Smooth muscle cell (in vitro differentiated cells): ENCODE measurements at regions not wholly inside any gene's neighbourhood (a gene's known extent, or its start where the extent isn't known, plus 50 kb on each side); places are given as distances from the start of the nearest gene placed in this dataset.

Experiments used
- DNase-seq: peaks from one replicate; lab custom pipeline; 2025; ENCODE audit not compliant: unreplicated experiment; lab: John Stamatoyannopoulos, UW
- H2AFZ ChIP-seq: fragments of 200-600 bp; sonication (generic); 2 replicates; pipeline ENCODE4 v1.6.0; 2016; ENCODE audit warnings: antibody characterized with exemption, low read depth, mild to moderate bottlenecking
- H3F3A ChIP-seq: fragments of 200-600 bp; sonication (generic); 2 replicates; pipeline ENCODE4 v1.6.0; 2017; ENCODE audit warnings: antibody characterized with exemption, low read depth
- H3K27ac ChIP-seq: fragments of 200-600 bp; sonication (generic); 2 replicates; pipeline ENCODE4 v1.5.1; 2016; ENCODE audit warnings: low read depth, mild to moderate bottlenecking
- H3K27me3 ChIP-seq: fragments of 200-600 bp; sonication (generic); 2 replicates; pipeline ENCODE4 v1.6.1; 2016; ENCODE audit warnings: low read depth, mild to moderate bottlenecking
- H3K36me3 ChIP-seq: fragments of 200-600 bp; sonication (generic); 2 replicates; pipeline ENCODE4 v1.5.1; 2016; ENCODE audit warnings: low read depth
- H3K4me1 ChIP-seq: fragments of 200-600 bp; sonication (generic); 2 replicates; pipeline ENCODE4 v1.5.1; 2016; ENCODE audit warnings: low read depth
- H3K4me2 ChIP-seq: fragments of 200-600 bp; sonication (generic); 2 replicates; pipeline ENCODE4 v1.6.0; 2016; ENCODE audit warnings: mild to moderate bottlenecking
- H3K4me3 ChIP-seq: fragments of 200-600 bp; sonication (generic); 2 replicates; pipeline ENCODE4 v1.5.1; 2016; ENCODE audit warnings: mild to moderate bottlenecking
- H3K79me2 ChIP-seq: fragments of 200-600 bp; sonication (generic); 2 replicates; pipeline ENCODE4 v1.6.0; 2016; ENCODE audit warnings: low read depth, mild to moderate bottlenecking
- H3K9ac ChIP-seq: fragments of 200-600 bp; sonication (generic); 2 replicates; pipeline ENCODE4 v1.6.0; 2016; ENCODE audit warnings: low read depth
- H3K9me3 ChIP-seq: fragments of 200-600 bp; sonication (generic); replicated peaks from 2 replicates; pipeline ENCODE4 v1.5.1; 2016; ENCODE audit warnings: low read depth
- H4K20me1 ChIP-seq: fragments of 200-600 bp; sonication (generic); 2 replicates; pipeline ENCODE4 v1.6.0; 2016; ENCODE audit warnings: low read depth
- CTCF ChIP-seq: fragments of 200-600 bp; sonication (generic); IDR thresholded peaks from 2 replicates; pipeline ENCODE4 v1.5.1; 2017; ENCODE audit warnings: borderline replicate concordance, mild to moderate bottlenecking, antibody characterized with exemption; ENCODE audit not compliant: insufficient read depth, poor library complexity, severe bottlenecking
- WGBS: methylation state at CpG from one replicate; pipeline ENCODE4 v1.1.7; 2016; ENCODE audit warnings: low lambda C conversion rate; 5-methylcytosine and 5-hydroxymethylcytosine counted together

- no peak overlapping the region for H2AFZ ChIP-seq
- H3K9ac ChIP-seq, result no peak overlapping the region
- H3K36me3 ChIP-seq, result no peaks in the 10 kb centered on the region
- no peak overlapping the region for H3K4me3 ChIP-seq
- H3K4me1 ChIP-seq, result no peaks in the 10 kb centered on the region
- H3K79me2 ChIP-seq, result no peaks in the 10 kb centered on the region
- H3F3A ChIP-seq, result no peaks in the 10 kb centered on the region
- TF ChIP-seq CTCF, result no peak
- H3K27ac ChIP-seq, result no peak overlapping the region
- no peak overlapping the region for H3K4me2 ChIP-seq
- DNase-seq, result no peak
- no peaks in the 10 kb centered on the region for H4K20me1 ChIP-seq
- H3K9me3 ChIP-seq, result no peaks in the 10 kb centered on the region
- no peaks in the 10 kb centered on the region for H3K27me3 ChIP-seq
- 94% methylated on average over 6 of the region's 6 CpGs for WGBS
Measured at GRCh38 chr20:62560162-62560561, 82.1 kb upstream of the SLCO4A1 start.

GRCh38 chr20:62561182-62561581 lies 81.1 kb upstream of the SLCO4A1 start:
- H3K79me2 ChIP-seq, result no peaks in the 10 kb centered on the region
- H3K9me3 ChIP-seq, result no peaks in the 10 kb centered on the region
- no peak overlapping the region for H3K27ac ChIP-seq
- H3K4me3 ChIP-seq, result no peak overlapping the region
- H3K36me3 ChIP-seq, result no peaks in the 10 kb centered on the region
- no peaks in the 10 kb centered on the region for H4K20me1 ChIP-seq
- no peak for DNase-seq
- H3F3A ChIP-seq, result no peaks in the 10 kb centered on the region
- no peaks in the 10 kb centered on the region for H3K4me1 ChIP-seq
- 90% methylated on average over 14 of the region's 15 CpGs for WGBS
- H3K9ac ChIP-seq, result no peak overlapping the region
- no peak overlapping the region for H2AFZ ChIP-seq
- H3K4me2 ChIP-seq, result no peak overlapping the region
- no peaks in the 10 kb centered on the region for H3K27me3 ChIP-seq
- TF ChIP-seq CTCF, result no peak

GRCh38 chr20:62561948-62562347 lies 80.4 kb upstream of the SLCO4A1 start:
- Histone ChIP-seq H2AFZ (no peak overlapping the region), H3K27ac (no peak overlapping the region), H3K9me3 (no peaks in the 10 kb centered on the region), H3K36me3 (no peaks in the 10 kb centered on the region), H3K4me2 (no peak overlapping the region), H3K4me3 (no peak overlapping the region), H3K79me2 (no peaks in the 10 kb centered on the region), H3K4me1 (no peaks in the 10 kb centered on the region), H3K27me3 (no peaks in the 10 kb centered on the region), H3K9ac (no peak overlapping the region), H4K20me1 (no peaks in the 10 kb centered on the region), H3F3A (no peaks in the 10 kb centered on the region)
- WGBS, result 83% methylated on average over 16 of the region's 16 CpGs
- no peak for TF ChIP-seq CTCF
- DNase-seq, result no peak

GRCh38 chr20:62562831-62563230 lies 79.5 kb upstream of the SLCO4A1 start:
- H3K27me3 ChIP-seq, result no peaks in the 10 kb centered on the region

More at GRCh38 chr20:62562831-62563230, 79.5 kb upstream of the SLCO4A1 start:
- 91% methylated on average over 18 of the region's 18 CpGs for whole genome bisulfite sequencing
- Histone ChIP-seq H3F3A (no peaks in the 10 kb centered on the region), H3K9ac (no peak overlapping the region), H3K9me3 (no peaks in the 10 kb centered on the region), H3K79me2 (no peaks in the 10 kb centered on the region), H3K4me1 (no peaks in the 10 kb centered on the region), H2AFZ (no peak overlapping the region), H4K20me1 (no peaks in the 10 kb centered on the region), H3K36me3 (no peaks in the 10 kb centered on the region), H3K4me2 (no peak overlapping the region), H3K4me3 (no peak overlapping the region), H3K27ac (no peak overlapping the region)
- no peak for TF ChIP-seq CTCF
- DNase-seq, result no peak
